Astrocyte of the cerebellum (primary cell): ENCODE measurements at regions not wholly inside any gene's neighbourhood (a gene's known extent, or its start where the extent isn't known, plus 50 kb on each side); places are given as distances from the start of the nearest gene placed in this dataset.

Experiments used
- DNase-seq: peaks from one replicate; pipeline ENCODE4 v3.0.0-alpha.2; 2011; ENCODE audit warnings: low read depth
- H3K4me3 ChIP-seq: 2 replicates; pipeline ENCODE4 v1.5.1; 2011; ENCODE audit warnings: mild to moderate bottlenecking, low read depth, low read length, moderate library complexity
- in situ Hi-C: cut with HindIII; loops from 2 replicates; pipeline ENCODE4 v1.10.0; 2017; ENCODE audit warnings: low sequenced_read_pairs
- TF ChIP-seq, protein P1 (sequence below): IDR thresholded peaks from 2 replicates; pipeline ENCODE4 v1.5.1; 2012; ENCODE audit warnings: low read length, low read depth, moderate library complexity, mild to moderate bottlenecking; ENCODE audit errors: missing control alignments

GRCh38 chr3:116877968-116878367, 168.4 kb downstream of the TUSC7 start:
- no peak overlapping the region for H3K4me3 ChIP-seq
- TF ChIP-seq, protein P1, sequence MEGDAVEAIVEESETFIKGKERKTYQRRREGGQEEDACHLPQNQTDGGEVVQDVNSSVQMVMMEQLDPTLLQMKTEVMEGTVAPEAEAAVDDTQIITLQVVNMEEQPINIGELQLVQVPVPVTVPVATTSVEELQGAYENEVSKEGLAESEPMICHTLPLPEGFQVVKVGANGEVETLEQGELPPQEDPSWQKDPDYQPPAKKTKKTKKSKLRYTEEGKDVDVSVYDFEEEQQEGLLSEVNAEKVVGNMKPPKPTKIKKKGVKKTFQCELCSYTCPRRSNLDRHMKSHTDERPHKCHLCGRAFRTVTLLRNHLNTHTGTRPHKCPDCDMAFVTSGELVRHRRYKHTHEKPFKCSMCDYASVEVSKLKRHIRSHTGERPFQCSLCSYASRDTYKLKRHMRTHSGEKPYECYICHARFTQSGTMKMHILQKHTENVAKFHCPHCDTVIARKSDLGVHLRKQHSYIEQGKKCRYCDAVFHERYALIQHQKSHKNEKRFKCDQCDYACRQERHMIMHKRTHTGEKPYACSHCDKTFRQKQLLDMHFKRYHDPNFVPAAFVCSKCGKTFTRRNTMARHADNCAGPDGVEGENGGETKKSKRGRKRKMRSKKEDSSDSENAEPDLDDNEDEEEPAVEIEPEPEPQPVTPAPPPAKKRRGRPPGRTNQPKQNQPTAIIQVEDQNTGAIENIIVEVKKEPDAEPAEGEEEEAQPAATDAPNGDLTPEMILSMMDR = no peak
- in situ Hi-C loops = no loop called here
- no peak for DNase-seq

GRCh38 chr3:116886202-116886893, 176.8 kb downstream of the TUSC7 start:
- no peak overlapping the region for H3K4me3 ChIP-seq
- TF ChIP-seq, protein P1 = no peak
- in situ Hi-C loops = no loop called here
- no peak for DNase-seq

DNA sequence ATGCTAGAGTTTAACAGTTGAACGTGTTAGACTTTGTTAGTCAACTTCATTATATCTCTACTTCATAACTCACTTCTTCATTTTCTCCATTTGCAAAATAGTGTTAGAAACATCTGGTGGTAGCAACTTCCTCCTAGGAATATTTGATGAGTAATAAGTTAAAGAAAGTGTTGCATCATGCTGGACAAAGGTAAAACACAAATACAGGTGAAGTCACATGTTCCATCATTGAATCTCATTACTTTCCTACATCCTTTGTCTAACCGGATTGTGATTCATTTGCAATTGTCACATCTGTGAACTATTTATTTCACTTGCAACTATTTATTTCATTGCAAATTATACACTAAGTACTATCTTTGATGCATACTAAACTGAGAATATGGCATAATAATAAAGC, 186.5 kb downstream of the TUSC7 start:
- in situ Hi-C loops = no loop called here
- TF ChIP-seq, protein P1 = no peak
- DNase-seq = no peak
- H3K4me3 ChIP-seq = no peak overlapping the region

- TF ChIP-seq, protein P1 = no peak
- no peak overlapping the region for H3K4me3 ChIP-seq
- DNase-seq = no peak
- in situ Hi-C loops = no loop called here
Measured at GRCh38 chr3:116897382-116897781, 187.8 kb downstream of the TUSC7 start.

DNA sequence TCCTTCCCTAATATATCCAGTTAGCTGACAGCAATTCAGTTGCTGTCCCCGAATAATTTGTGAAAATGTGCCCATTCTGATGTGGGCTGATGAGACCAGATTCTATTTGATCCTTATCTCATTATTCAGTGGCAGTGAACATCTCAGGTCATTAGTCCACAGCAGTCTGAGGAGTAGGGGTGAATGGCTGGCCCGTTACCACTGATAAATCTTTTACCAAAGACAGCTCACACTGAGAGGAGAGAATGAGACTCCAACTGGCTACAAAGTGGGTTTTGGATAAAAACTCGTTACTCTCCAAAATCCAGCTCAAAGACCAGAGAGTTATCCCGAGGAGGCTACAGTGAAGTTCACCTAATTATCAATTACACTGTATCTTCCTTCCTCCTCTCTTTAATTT, 189.7 kb downstream of the TUSC7 start:
- no peak for DNase-seq
- no peak overlapping the region for H3K4me3 ChIP-seq
- in situ Hi-C loops = no loop called here
- TF ChIP-seq, protein P1 = no peak

- H3K4me3 ChIP-seq = no peak overlapping the region
- TF ChIP-seq, protein P1 = no peak
- in situ Hi-C loops = no loop called here
- no peak for DNase-seq
Measured at GRCh38 chr3:116905334-116905733, 195.8 kb downstream of the TUSC7 start.
